ENCODE measurements at regions not wholly inside any gene's neighbourhood (a gene's known extent, or its start where the extent isn't known, plus 50 kb on each side); places are given as distances from the start of the nearest gene placed in this dataset.
"Not testable (repeated sequence)": the region's sequence is repeated elsewhere in the genome, so short reads cannot be mapped to it uniquely, and the experiment has no call there.

DNA sequence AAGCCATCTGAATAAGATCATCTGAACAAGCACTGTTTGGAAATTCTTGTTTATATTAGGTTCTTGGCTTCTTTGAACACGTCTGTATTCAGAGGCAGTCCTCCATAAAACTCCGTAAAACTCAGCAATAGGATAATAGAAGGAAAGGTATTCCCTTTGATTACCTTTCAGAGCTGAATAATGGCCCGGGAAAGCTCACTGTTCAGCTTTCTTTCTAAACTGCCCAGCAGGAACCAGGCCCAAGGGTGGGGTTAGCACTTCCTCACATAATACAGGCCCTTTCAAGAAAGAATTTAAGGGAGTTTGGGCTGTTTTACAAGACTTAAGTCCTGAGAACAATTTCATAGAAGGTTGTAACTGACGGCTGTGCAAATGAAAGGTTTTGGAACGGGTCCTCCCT, 72.2 kb upstream of the PHLPP1 start:
- Mint-ChIP-seq H3K27me3 (peaks cover 22% of the 10 kb centered on the region), H3K36me3 (no peaks in the 10 kb centered on the region), H3K27ac (no peak overlapping the region), H3K4me3 (no peak overlapping the region), H3K9me3 (peaks cover 0 to 3% (median 0%) of the 10 kb centered on the region in 7 donors), H3K4me1 (peaks cover 0 to 5% (median 2%) of the 10 kb centered on the region in 4 donors)
- Histone ChIP-seq H3K4me3 (ENCODE audit: low read depth, low read length) (no peak overlapping the region), H3K36me3 (ENCODE audit: control insufficient read depth, insufficient read depth, low read length) (no peaks in the 10 kb centered on the region), H3K4me1 (ENCODE audit: control insufficient read depth, insufficient read depth, low read length, poor library complexity, severe bottlenecking) (no peaks in the 10 kb centered on the region), H3K27ac (ENCODE audit: insufficient read depth, low read length, poor library complexity, severe bottlenecking) (no peak overlapping the region), H3K9me3 (ENCODE audit: control insufficient read depth in 2 of 2, low read length in 2 of 2) (no peaks in the 10 kb centered on the region), H3K27me3 (ENCODE audit: control insufficient read depth, insufficient read depth, low read length) (no peaks in the 10 kb centered on the region)
- no peak for ATAC-seq (ENCODE audit: low read depth in 2 of 2)
- DNase-seq: no peak

GRCh38 chr18:62644773-62645172, 70.6 kb upstream of the PHLPP1 start:
- Histone ChIP-seq H3K4me1 (ENCODE audit: control insufficient read depth, insufficient read depth, low read length, poor library complexity, severe bottlenecking) (no peaks in the 10 kb centered on the region), H3K27ac (ENCODE audit: insufficient read depth, low read length, poor library complexity, severe bottlenecking) (no peak overlapping the region), H3K27me3 (ENCODE audit: control insufficient read depth, insufficient read depth, low read length) (no peaks in the 10 kb centered on the region), H3K9me3 (ENCODE audit: control insufficient read depth in 2 of 2, low read length in 2 of 2) (no peaks in the 10 kb centered on the region), H3K4me3 (ENCODE audit: low read depth, low read length) (no peak overlapping the region), H3K36me3 (ENCODE audit: control insufficient read depth, insufficient read depth, low read length) (no peaks in the 10 kb centered on the region)
- Mint-ChIP-seq H3K27me3 (peaks cover 17% of the 10 kb centered on the region), H3K36me3 (no peaks in the 10 kb centered on the region), H3K9me3 (peaks cover 0 to 2% (median 0%) of the 10 kb centered on the region in 7 donors), H3K4me1 (peaks cover 0 to 5% (median 0%) of the 10 kb centered on the region in 4 donors), H3K27ac (no peak overlapping the region), H3K4me3 (no peak overlapping the region)
- DNase-seq (no peak), ATAC-seq (ENCODE audit: low read depth in 2 of 2) (no peak)

- Histone ChIP-seq H3K36me3 (ENCODE audit: control insufficient read depth, insufficient read depth, low read length) (no peaks in the 10 kb centered on the region), H3K27me3 (ENCODE audit: control insufficient read depth, insufficient read depth, low read length) (peaks cover 1% of the 10 kb centered on the region), H3K27ac (ENCODE audit: insufficient read depth, low read length, poor library complexity, severe bottlenecking) (no peak overlapping the region), H3K9me3 (ENCODE audit: control insufficient read depth in 2 of 2, low read length in 2 of 2) (no peaks in the 10 kb centered on the region), H3K4me3 (ENCODE audit: low read depth, low read length) (no peak overlapping the region), H3K4me1 (ENCODE audit: control insufficient read depth, insufficient read depth, low read length, poor library complexity, severe bottlenecking) (no peaks in the 10 kb centered on the region)
- Mint-ChIP-seq H3K27ac (no peak overlapping the region), H3K27me3 (peaks cover 19% of the 10 kb centered on the region), H3K9me3 (no peaks in the 10 kb centered on the region), H3K4me1 (peaks cover 0 to 13% (median 0%) of the 10 kb centered on the region in 4 donors), H3K36me3 (no peaks in the 10 kb centered on the region), H3K4me3 (no peak overlapping the region)
- DNase-seq (no peak), ATAC-seq (ENCODE audit: low read depth in 2 of 2) (no peak)
These were observed 68.2 kb upstream of the PHLPP1 start for GRCh38 chr18:62647179-62647578.

DNA sequence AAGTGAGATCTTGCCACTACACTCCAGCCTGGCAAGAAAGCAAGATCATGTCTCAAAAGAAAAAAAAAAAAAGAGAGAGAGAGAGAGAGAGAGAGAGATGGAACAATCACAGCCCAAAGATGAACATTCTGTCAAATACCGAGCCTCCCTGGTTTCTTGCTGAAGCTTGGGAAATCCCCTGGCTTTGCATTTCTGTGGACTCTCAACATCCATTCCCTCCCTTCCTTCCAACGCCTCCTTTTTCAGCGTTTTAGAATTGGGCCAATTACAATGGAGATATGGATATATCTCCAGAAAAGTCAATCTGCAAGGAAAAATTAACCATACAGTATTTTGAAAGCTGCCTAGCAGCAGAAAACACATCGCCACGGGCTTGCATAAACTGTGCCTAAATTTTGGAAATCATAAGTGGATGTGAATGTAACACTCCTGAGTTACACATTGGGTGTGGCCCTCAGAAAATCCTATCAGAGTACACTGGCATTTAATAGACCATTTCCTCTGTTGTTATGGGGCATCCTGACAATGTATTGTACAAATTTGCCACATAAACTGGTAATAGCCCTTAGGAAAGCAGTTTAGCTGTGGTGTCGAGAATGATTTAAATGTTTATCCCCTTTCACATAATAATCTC, 67.2 kb upstream of the PHLPP1 start:
- H3K36me3 Mint-ChIP-seq: no peaks in the 10 kb centered on the region
- Histone ChIP-seq H3K9me3 (ENCODE audit: control insufficient read depth in 2 of 2, low read length in 2 of 2) (no peaks in the 10 kb centered on the region), H3K27me3 (ENCODE audit: control insufficient read depth, insufficient read depth, low read length) (peaks cover 1% of the 10 kb centered on the region), H3K36me3 (ENCODE audit: control insufficient read depth, insufficient read depth, low read length) (no peaks in the 10 kb centered on the region), H3K4me3 (ENCODE audit: low read depth, low read length) (no peak overlapping the region), H3K4me1 (ENCODE audit: control insufficient read depth, insufficient read depth, low read length, poor library complexity, severe bottlenecking) (no peaks in the 10 kb centered on the region), H3K27ac (ENCODE audit: insufficient read depth, low read length, poor library complexity, severe bottlenecking) (no peak overlapping the region)
- no peak overlapping the region for H3K4me3 Mint-ChIP-seq
- no peak overlapping the region for H3K27ac Mint-ChIP-seq
- H3K4me1 Mint-ChIP-seq: peaks cover 0 to 13% (median 0%) of the 10 kb centered on the region in 4 donors
- no peak for ATAC-seq (ENCODE audit: low read depth in 2 of 2)
- no peaks in the 10 kb centered on the region for H3K9me3 Mint-ChIP-seq
- DNase-seq: no peak
- peaks cover 12% of the 10 kb centered on the region for H3K27me3 Mint-ChIP-seq

DNA sequence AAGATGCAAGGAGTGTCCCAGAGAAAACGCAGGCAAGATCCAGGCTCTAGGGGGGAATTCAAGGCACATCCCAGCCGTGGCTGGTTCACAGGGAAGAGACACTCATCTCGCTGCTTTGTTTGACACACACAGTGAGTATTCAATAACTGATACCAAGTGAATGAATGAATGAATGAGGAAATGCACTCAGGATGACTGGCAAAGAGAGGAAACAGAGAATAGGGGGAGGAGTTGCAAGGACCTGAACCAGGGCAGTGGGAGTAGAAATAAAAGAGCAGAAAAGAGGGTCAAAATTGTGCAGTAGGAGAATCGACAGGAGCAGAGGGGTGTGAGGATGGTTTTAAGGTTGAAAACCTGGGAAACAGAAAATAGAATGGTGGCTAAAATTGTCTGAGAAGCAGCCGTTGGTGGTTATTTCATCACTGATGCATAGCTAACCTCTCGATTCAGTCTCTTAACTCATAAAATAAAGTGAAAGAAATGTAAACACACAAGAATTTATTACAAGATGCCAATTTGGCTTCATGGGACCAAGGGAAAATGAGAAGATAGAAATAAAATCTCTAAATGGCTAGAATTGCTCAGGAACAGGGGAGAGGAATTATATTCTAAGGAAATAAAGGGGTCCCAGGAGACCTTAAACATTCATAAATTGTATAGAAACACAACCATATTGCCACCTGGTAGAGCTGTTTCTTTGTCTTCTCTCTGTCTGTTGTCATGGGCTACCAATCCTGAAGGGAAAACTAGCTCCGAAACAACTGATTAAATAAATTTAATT, 63.9 kb upstream of the PHLPP1 start:
- no peaks in the 10 kb centered on the region for H3K36me3 ChIP-seq (ENCODE audit: control insufficient read depth, insufficient read depth, low read length)
- no peak for ATAC-seq (ENCODE audit: low read depth in 2 of 2)
- Mint-ChIP-seq H3K4me3 (no peak overlapping the region), H3K36me3 (no peaks in the 10 kb centered on the region), H3K27ac (no peak overlapping the region), H3K4me1 (peaks cover 0 to 7% (median 0%) of the 10 kb centered on the region in 4 donors), H3K27me3 (peaks cover 7% of the 10 kb centered on the region), H3K9me3 (no peaks in the 10 kb centered on the region)
- DNase-seq: no peak
- H3K27me3 ChIP-seq (ENCODE audit: control insufficient read depth, insufficient read depth, low read length): peaks cover 1% of the 10 kb centered on the region
- H3K4me3 ChIP-seq (ENCODE audit: low read depth, low read length): no peak overlapping the region
- no peaks in the 10 kb centered on the region for H3K4me1 ChIP-seq (ENCODE audit: control insufficient read depth, insufficient read depth, low read length, poor library complexity, severe bottlenecking)
- no peaks in the 10 kb centered on the region for H3K9me3 ChIP-seq (ENCODE audit: control insufficient read depth in 2 of 2, low read length in 2 of 2)
- H3K27ac ChIP-seq (ENCODE audit: insufficient read depth, low read length, poor library complexity, severe bottlenecking): no peak overlapping the region

DNA sequence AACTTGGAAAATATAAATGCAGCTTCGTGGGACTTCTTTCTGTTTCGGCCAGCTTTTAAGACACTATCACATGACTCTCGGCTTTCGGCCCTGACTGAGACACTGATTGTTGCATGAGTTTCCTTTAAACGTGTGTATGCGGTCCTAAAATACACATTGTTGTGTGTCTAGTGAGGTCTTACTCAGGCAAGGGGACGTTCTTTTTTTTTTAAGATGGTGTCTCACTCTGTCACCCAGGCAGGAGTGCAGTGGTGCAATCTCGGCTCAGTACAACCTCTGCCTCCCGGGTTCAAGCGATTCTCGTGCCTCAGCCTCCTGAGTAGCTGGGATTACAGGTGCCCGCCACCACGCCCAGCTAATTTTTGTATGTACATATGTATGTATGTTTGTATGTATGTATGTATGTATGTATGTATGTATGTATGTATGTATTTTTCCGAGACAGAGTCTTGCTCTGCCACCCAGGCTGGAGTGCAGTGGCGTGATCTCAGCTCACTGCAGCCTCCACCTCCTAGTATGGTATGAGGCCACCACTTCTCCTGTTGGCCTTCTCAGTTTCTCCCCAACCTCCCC, 63.2 kb upstream of the PHLPP1 start:
- H3K4me1 Mint-ChIP-seq; H3K27ac ChIP-seq (ENCODE audit: insufficient read depth, low read length, poor library complexity, severe bottlenecking); DNase-seq; H3K4me3 Mint-ChIP-seq; H3K36me3 ChIP-seq (ENCODE audit: control insufficient read depth, insufficient read depth, low read length); H3K27me3 ChIP-seq (ENCODE audit: control insufficient read depth, insufficient read depth, low read length); H3K4me3 ChIP-seq (ENCODE audit: low read depth, low read length); H3K27me3 Mint-ChIP-seq; H3K36me3 Mint-ChIP-seq; H3K27ac Mint-ChIP-seq; H3K4me1 ChIP-seq (ENCODE audit: control insufficient read depth, insufficient read depth, low read length, poor library complexity, severe bottlenecking); H3K9me3 ChIP-seq (ENCODE audit: control insufficient read depth in 2 of 2, low read length in 2 of 2); ATAC-seq (ENCODE audit: low read depth in 2 of 2); H3K9me3 Mint-ChIP-seq: not testable (repeated sequence)

- no peaks in the 10 kb centered on the region for H3K9me3 ChIP-seq (ENCODE audit: control insufficient read depth in 2 of 2, low read length in 2 of 2)
- peaks cover 0 to 7% (median 0%) of the 10 kb centered on the region in 4 donors for H3K4me1 Mint-ChIP-seq
- no peaks in the 10 kb centered on the region for H3K36me3 Mint-ChIP-seq
- H3K4me1 ChIP-seq (ENCODE audit: control insufficient read depth, insufficient read depth, low read length, poor library complexity, severe bottlenecking): no peaks in the 10 kb centered on the region
- ATAC-seq (ENCODE audit: low read depth in 2 of 2) (no peak), DNase-seq (no peak)
- no peaks in the 10 kb centered on the region for H3K9me3 Mint-ChIP-seq
- H3K27me3 Mint-ChIP-seq: peaks cover 7% of the 10 kb centered on the region
- H3K4me3 Mint-ChIP-seq: no peak overlapping the region
- no peaks in the 10 kb centered on the region for H3K36me3 ChIP-seq (ENCODE audit: control insufficient read depth, insufficient read depth, low read length)
- no peak overlapping the region for H3K27ac Mint-ChIP-seq
- peaks cover 1% of the 10 kb centered on the region for H3K27me3 ChIP-seq (ENCODE audit: control insufficient read depth, insufficient read depth, low read length)
- no peak overlapping the region for H3K27ac ChIP-seq (ENCODE audit: insufficient read depth, low read length, poor library complexity, severe bottlenecking)
- no peak overlapping the region for H3K4me3 ChIP-seq (ENCODE audit: low read depth, low read length)
These were observed 59.7 kb upstream of the PHLPP1 start for GRCh38 chr18:62655520-62656219.

Measured in CD4-positive, CD25-positive, alpha-beta regulatory T cell (primary cell).